ENCODE measurements at regions not wholly inside any gene's neighbourhood (a gene's known extent, or its start where the extent isn't known, plus 50 kb on each side); places are given as distances from the start of the nearest gene placed in this dataset.

- no peak overlapping the region for H3K4me3 ChIP-seq
- no peaks in the 10 kb centered on the region for H3K27me3 ChIP-seq
- TF ChIP-seq POLR2A (IDR thresholded peaks at IDR 0.05) (no peak), CTCF (IDR thresholded peaks at IDR 0.05) (no peak)
- ATAC-seq = no peak
- no peaks in the 10 kb centered on the region for H3K4me1 ChIP-seq
- no peaks in the 10 kb centered on the region for H3K9me3 ChIP-seq
- DNase-seq = no peak
- no peaks in the 10 kb centered on the region for H3K36me3 ChIP-seq
- H3K27ac ChIP-seq = no peak overlapping the region
- intact Hi-C loops (cut with DNase I) = no loop called here
Measured at GRCh38 chr1:73611681-73612080, 586.3 kb downstream of the LRRIQ3 start.

GRCh38 chr1:73604739-73605138 lies 593.2 kb downstream of the LRRIQ3 start:
- no peak overlapping the region for H3K27ac ChIP-seq
- intact Hi-C loops (cut with DNase I) = no loop called here
- no peaks in the 10 kb centered on the region for H3K4me1 ChIP-seq
- ATAC-seq (no peak), DNase-seq (no peak)
- no peak overlapping the region for H3K4me3 ChIP-seq
- no peaks in the 10 kb centered on the region for H3K27me3 ChIP-seq
- TF ChIP-seq CTCF (IDR thresholded peaks at IDR 0.05) (no peak), POLR2A (IDR thresholded peaks at IDR 0.05) (no peak)
- no peaks in the 10 kb centered on the region for H3K36me3 ChIP-seq
- 48 to 63% (median 53%) methylated on average over 2 of the region's 2 CpGs for WGBS, 4 donors
- H3K9me3 ChIP-seq = no peaks in the 10 kb centered on the region

GRCh38 chr1:73604211-73604610 lies 593.8 kb downstream of the LRRIQ3 start:
- Histone ChIP-seq H3K27me3 (no peaks in the 10 kb centered on the region), H3K36me3 (no peaks in the 10 kb centered on the region), H3K4me3 (no peak overlapping the region), H3K4me1 (no peaks in the 10 kb centered on the region), H3K9me3 (no peaks in the 10 kb centered on the region), H3K27ac (no peak overlapping the region)
- no peak for DNase-seq
- no peak for ATAC-seq
- no peak for TF ChIP-seq POLR2A (IDR thresholded peaks at IDR 0.05)
- no peak for TF ChIP-seq CTCF (IDR thresholded peaks at IDR 0.05)
- 45 to 62% (median 59%) methylated on average over 1 of the region's 1 CpG for WGBS, 4 donors
- intact Hi-C loops (cut with DNase I) = no loop called here

GRCh38 chr1:73593804-73594203 lies 604.2 kb downstream of the LRRIQ3 start:
- no peak overlapping the region for H3K27ac ChIP-seq
- H3K4me1 ChIP-seq = no peaks in the 10 kb centered on the region
- ATAC-seq (no peak), DNase-seq (no peak)
- no peaks in the 10 kb centered on the region for H3K36me3 ChIP-seq
- no peaks in the 10 kb centered on the region for H3K9me3 ChIP-seq
- WGBS, 4 donors = 51 to 65% (median 58%) methylated on average over 4 of the region's 4 CpGs
- intact Hi-C loops (cut with DNase I) = no loop called here
- TF ChIP-seq POLR2A (IDR thresholded peaks at IDR 0.05) (no peak), CTCF (IDR thresholded peaks at IDR 0.05) (no peak)
- H3K4me3 ChIP-seq = no peak overlapping the region
- H3K27me3 ChIP-seq = no peaks in the 10 kb centered on the region

Measured in heart left ventricle (tissue), 16 donors.